ENCODE measurements at regions not wholly inside any gene's neighbourhood (a gene's known extent, or its start where the extent isn't known, plus 50 kb on each side); places are given as distances from the start of the nearest gene placed in this dataset.
A peak's percentile ranks its signal among the peaks of the same experiment; 100 is the strongest.

- ChIA-PET CTCF (no interaction called here), RAD21 (ENCODE audit: low non-redundant PET in 1 of 2, low total read pairs in 2 of 2, uncharacterized antibody in 2 of 2, unreplicated experiment in 2 of 2) (no interaction called here), POLR2A (no interaction called here)
- H3K4me2 ChIP-seq (ENCODE audit: low read length) = no peak overlapping the region
- no peak overlapping the region for H3K9ac ChIP-seq (ENCODE audit: low read length)
- TF ChIP-seq, protein P1, sequence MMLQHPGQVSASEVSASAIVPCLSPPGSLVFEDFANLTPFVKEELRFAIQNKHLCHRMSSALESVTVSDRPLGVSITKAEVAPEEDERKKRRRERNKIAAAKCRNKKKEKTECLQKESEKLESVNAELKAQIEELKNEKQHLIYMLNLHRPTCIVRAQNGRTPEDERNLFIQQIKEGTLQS (IDR thresholded peaks at IDR 0.05) = no peak
- no peak for TF ChIP-seq SRF (IDR thresholded peaks at IDR 0.05; ENCODE audit: low read depth)
- TF ChIP-seq POLR2A (IDR thresholded peaks at IDR 0.05; ENCODE audit: borderline replicate concordance, extremely low read depth, insufficient read depth, insufficient read length) = no peak
- intact Hi-C loops (cut with micrococcal nuclease) = no loop called here
- no TSS peak for BruUV-seq (replicated peaks)
- H3K79me2 ChIP-seq (ENCODE audit: insufficient read depth, low read length) = no peaks in the 10 kb centered on the region
- no peaks in the 10 kb centered on the region for H3K9me3 ChIP-seq (ENCODE audit: control insufficient read depth in 1 of 2, insufficient read depth in 1 of 2, low read depth in 1 of 2, low read length in 2 of 2)
- ATAC-seq (no peak), DNase-seq (ENCODE audit: low read depth, low spot score) (no peak)
- H3K4me3 ChIP-seq (replicated peaks in 1 of 2; ENCODE audit: low read depth in 1 of 2, low read length in 2 of 2) = no peak overlapping the region
- no peak overlapping the region for H2AFZ ChIP-seq (ENCODE audit: low read depth, low read length, poor library complexity, severe bottlenecking)
- no peaks in the 10 kb centered on the region for H3K9me2 ChIP-seq (ENCODE audit: insufficient read depth)
- H3K27ac ChIP-seq (ENCODE audit: low read depth, low read length) = no peak overlapping the region
- H4K20me1 ChIP-seq (ENCODE audit: insufficient read depth) = no peaks in the 10 kb centered on the region
- H3K36me3 ChIP-seq (ENCODE audit: control insufficient read depth in 1 of 2, insufficient read depth in 2 of 2, low read length in 2 of 2) = no peaks in the 10 kb centered on the region
- H3K27me3 ChIP-seq (ENCODE audit: insufficient read depth, low read length) = peaks cover 27% of the 10 kb centered on the region
- no peaks in the 10 kb centered on the region for H3K4me1 ChIP-seq (ENCODE audit: control insufficient read depth in 1 of 2, insufficient read depth in 2 of 2, low read length in 2 of 2)
Measured at GRCh38 chr3:23111797-23112196, 91.3 kb upstream of the UBE2E2 start.

DNA sequence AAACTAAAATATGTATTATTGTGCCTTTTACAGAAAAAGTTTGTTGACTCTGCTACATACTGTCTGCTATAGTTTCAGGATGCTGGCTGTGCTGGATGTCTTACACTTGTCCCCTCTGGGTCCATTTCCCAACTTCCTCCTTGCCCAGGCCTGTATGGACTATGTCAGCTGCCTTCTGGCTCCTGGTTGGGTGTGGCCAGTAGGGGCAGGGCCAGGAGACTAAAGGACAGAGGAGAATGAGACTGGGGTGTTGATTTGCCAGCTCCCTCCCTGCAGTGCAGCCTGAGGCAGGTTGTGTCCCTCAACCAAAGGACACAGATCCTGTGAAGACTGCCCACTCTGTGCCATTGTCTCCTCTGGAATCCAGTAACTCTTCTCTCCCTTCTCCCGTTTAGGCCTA, 90.6 kb upstream of the UBE2E2 start:
- Histone ChIP-seq H3K4me1 (ENCODE audit: control insufficient read depth in 1 of 2, insufficient read depth in 2 of 2, low read length in 2 of 2) (no peaks in the 10 kb centered on the region), H2AFZ (ENCODE audit: low read depth, low read length, poor library complexity, severe bottlenecking) (no peak overlapping the region), H4K20me1 (ENCODE audit: insufficient read depth) (no peaks in the 10 kb centered on the region), H3K27me3 (ENCODE audit: insufficient read depth, low read length) (peaks cover 34% of the 10 kb centered on the region), H3K9me3 (ENCODE audit: control insufficient read depth in 1 of 2, insufficient read depth in 1 of 2, low read depth in 1 of 2, low read length in 2 of 2) (no peaks in the 10 kb centered on the region), H3K36me3 (ENCODE audit: control insufficient read depth in 1 of 2, insufficient read depth in 2 of 2, low read length in 2 of 2) (no peaks in the 10 kb centered on the region), H3K9me2 (ENCODE audit: insufficient read depth) (no peaks in the 10 kb centered on the region), H3K4me3 (replicated peaks in 1 of 2; ENCODE audit: low read depth in 1 of 2, low read length in 2 of 2) (no peak overlapping the region), H3K27ac (ENCODE audit: low read depth, low read length) (no peak overlapping the region), H3K79me2 (ENCODE audit: insufficient read depth, low read length) (no peaks in the 10 kb centered on the region), H3K9ac (ENCODE audit: low read length) (no peak overlapping the region), H3K4me2 (ENCODE audit: low read length) (no peak overlapping the region)
- no TSS peak for BruUV-seq (replicated peaks)
- DNase-seq (ENCODE audit: low read depth, low spot score) (no peak), ATAC-seq (peak; percentile 62)
- intact Hi-C loops (cut with micrococcal nuclease) = no loop called here
- TF ChIP-seq POLR2AphosphoS5 (IDR thresholded peaks at IDR 0.05; ENCODE audit: low read depth, low read length) (no peak), TCF7L2 (IDR thresholded peaks at IDR 0.05; ENCODE audit: borderline replicate concordance, extremely low read depth, insufficient read depth, insufficient read length) (no peak), CBX3 (IDR thresholded peaks at IDR 0.05; ENCODE audit: low read depth) (no peak), FOSL1 (IDR thresholded peaks at IDR 0.05; ENCODE audit: low read depth) (no peak), SRF (IDR thresholded peaks at IDR 0.05; ENCODE audit: low read depth) (no peak), SIN3A (IDR thresholded peaks at IDR 0.05; ENCODE audit: low read depth) (no peak), CEBPB (IDR thresholded peaks at IDR 0.05; ENCODE audit: low read depth) (no peak), CTCF (IDR thresholded peaks at IDR 0.05 in 2 of 3, conservative IDR thresholded peaks at IDR 0.05 in 1 of 3; ENCODE audit: borderline replicate concordance in 1 of 3, insufficient read depth in 1 of 3, low read depth in 2 of 3, low read length in 2 of 3) (no peak), YY1 (IDR thresholded peaks at IDR 0.05; ENCODE audit: extremely low read depth, insufficient replicate concordance, low read depth, low read length) (no peak), ZFX (IDR thresholded peaks at IDR 0.05) (no peak)
- TF ChIP-seq, protein P1 (IDR thresholded peaks at IDR 0.05) = no peak
- POLR2A ChIA-PET = no interaction called here
- CTCF ChIA-PET = no interaction called here
- RAD21 ChIA-PET (ENCODE audit: low non-redundant PET in 1 of 2, low total read pairs in 2 of 2, uncharacterized antibody in 2 of 2, unreplicated experiment in 2 of 2) = no interaction called here
